K562 (cell line): ENCODE measurements at regions not wholly inside any gene's neighbourhood (a gene's known extent, or its start where the extent isn't known, plus 50 kb on each side); places are given as distances from the start of the nearest gene placed in this dataset.

Experiments used
- CHD2 ChIP-seq: IDR thresholded peaks from 2 replicates; pipeline ENCODE4 v1.6.1; 2011; ENCODE audit warnings: low read depth, low read length
- NR1H2 ChIP-seq: sonication (generic); formaldehyde crosslinking; IDR thresholded peaks from 2 replicates; pipeline ENCODE4 v1.4.0; 2020; ENCODE audit warnings: mild to moderate bottlenecking, missing genetic modification reagents
- REST ChIP-seq, 2 experiments: fragments of 450-650 bp; formaldehyde crosslinking in 1 of 2; IDR thresholded peaks; 2 replicates each; pipeline versions ENCODE4 v1.4.0 to v1.6.1; 2014 to 2020; ENCODE audit warnings: mild to moderate bottlenecking in 2 of 2, borderline replicate concordance in 1 of 2, low read depth in 1 of 2
- SMARCE1 ChIP-seq: fragments of 450-650 bp; IDR thresholded peaks from 2 replicates; pipeline ENCODE4 v1.7.1; 2016; ENCODE audit warnings: mild to moderate bottlenecking
- ZC3H11A ChIP-seq: IDR thresholded peaks from 2 replicates; pipeline ENCODE4 v1.6.1; 2012; ENCODE audit warnings: low read depth, low read length, improper control_type of control experiment
- ZZZ3 ChIP-seq: fragments of 450-650 bp; IDR thresholded peaks from 2 replicates; pipeline ENCODE4 v1.6.1; 2016; ENCODE audit warnings: antibody characterized with exemption, mild to moderate bottlenecking, moderate library complexity

- TF ChIP-seq SMARCE1 (no peak), NR1H2 (CRISPR knock-in tag) (no peak), CHD2 (no peak), REST (IDR thresholded peaks at IDR 0.05; ENCODE audit: borderline replicate concordance) (no peak), REST (CRISPR knock-in tag; IDR thresholded peaks at IDR 0.05; ENCODE audit: low read depth) (no peak), ZC3H11A (no peak), ZZZ3 (no peak)
Observed at GRCh38 chr16:66169817-66170216, 196.7 kb upstream of the CDH5 start.
